ENCODE measurements at regions not wholly inside any gene's neighbourhood (a gene's known extent, or its start where the extent isn't known, plus 50 kb on each side); places are given as distances from the start of the nearest gene placed in this dataset.

DNA sequence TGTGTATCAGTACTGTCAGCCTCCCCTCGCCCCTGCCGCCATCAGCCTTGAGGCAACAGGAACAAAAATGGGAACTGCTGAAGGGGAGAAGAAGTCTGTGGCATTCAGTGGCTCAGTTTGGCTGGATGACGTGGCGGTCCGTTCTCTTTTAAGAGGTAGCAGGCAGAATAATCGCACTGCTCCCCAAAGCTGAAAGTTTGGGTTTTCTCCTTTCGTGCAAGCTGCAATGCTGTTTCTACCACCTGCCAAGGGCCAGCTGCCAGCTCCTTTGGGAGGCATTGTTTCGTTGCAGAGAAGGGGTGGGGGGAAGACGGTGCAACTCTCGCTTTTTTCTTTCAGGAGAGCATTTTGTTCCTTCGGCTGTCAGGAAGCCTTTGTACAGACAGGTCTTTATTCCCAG is 369.6 kb upstream of the RORA start:
- no peak for DNase-seq (ENCODE audit: low read depth, low spot score)
- H3K4me3 ChIP-seq (ENCODE audit: low read depth, low read length) = no peak overlapping the region

DNA sequence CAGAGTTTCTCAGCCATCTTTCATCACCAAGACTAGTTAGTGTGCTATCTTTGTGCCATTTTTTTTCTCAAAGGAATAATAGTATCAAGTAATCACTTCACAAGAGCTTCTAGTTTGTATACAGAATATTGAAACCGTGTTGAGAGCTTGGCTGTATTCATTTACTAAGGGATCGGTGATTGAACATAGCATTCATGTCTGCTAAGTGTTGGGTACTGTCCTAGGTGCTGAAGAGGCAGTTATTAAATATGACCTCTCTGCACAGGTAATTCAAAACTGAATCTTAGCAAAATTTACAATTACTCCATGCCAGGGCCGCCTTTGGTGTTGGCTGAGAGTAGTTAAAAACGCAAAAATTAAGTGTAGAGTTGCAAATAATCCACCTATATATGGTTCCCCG is 355.3 kb upstream of the RORA start:
- in situ Hi-C loops (cut with HindIII; ENCODE audit: low sequenced_read_pairs) = no loop called here
- peak; percentile 5 for DNase-seq (ENCODE audit: low read depth, low spot score)
- TF ChIP-seq, protein P1, sequence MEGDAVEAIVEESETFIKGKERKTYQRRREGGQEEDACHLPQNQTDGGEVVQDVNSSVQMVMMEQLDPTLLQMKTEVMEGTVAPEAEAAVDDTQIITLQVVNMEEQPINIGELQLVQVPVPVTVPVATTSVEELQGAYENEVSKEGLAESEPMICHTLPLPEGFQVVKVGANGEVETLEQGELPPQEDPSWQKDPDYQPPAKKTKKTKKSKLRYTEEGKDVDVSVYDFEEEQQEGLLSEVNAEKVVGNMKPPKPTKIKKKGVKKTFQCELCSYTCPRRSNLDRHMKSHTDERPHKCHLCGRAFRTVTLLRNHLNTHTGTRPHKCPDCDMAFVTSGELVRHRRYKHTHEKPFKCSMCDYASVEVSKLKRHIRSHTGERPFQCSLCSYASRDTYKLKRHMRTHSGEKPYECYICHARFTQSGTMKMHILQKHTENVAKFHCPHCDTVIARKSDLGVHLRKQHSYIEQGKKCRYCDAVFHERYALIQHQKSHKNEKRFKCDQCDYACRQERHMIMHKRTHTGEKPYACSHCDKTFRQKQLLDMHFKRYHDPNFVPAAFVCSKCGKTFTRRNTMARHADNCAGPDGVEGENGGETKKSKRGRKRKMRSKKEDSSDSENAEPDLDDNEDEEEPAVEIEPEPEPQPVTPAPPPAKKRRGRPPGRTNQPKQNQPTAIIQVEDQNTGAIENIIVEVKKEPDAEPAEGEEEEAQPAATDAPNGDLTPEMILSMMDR (IDR thresholded peaks at IDR 0.05; ENCODE audit: low read depth, low read length) = no peak
- H3K4me3 ChIP-seq (ENCODE audit: low read depth, low read length) = no peak overlapping the region

More for the DNA sequence above, 369.6 kb upstream of the RORA start:
- TF ChIP-seq, protein P1 (IDR thresholded peaks at IDR 0.05; ENCODE audit: low read depth, low read length) = no peak
- in situ Hi-C loops (cut with HindIII; ENCODE audit: low sequenced_read_pairs) = no loop called here

DNA sequence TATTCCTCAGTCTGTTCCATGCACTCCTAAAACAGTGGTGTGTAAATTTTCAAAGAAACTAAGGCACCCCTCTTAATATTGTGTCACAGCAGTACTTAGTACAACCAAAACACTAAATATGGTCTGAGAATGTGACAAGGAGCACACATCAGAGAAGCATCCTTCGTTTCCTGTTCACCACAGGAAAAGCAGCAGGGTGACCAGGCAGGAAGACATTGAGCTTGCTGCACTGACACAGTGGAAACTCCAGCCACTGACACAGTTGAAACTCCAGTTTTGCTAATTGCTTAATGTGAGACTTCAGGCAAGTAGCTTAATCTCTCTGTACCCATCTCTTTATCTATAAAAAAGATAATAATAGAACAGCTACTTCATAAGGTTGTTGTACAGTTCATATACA is 353.0 kb upstream of the RORA start:
- in situ Hi-C loops (cut with HindIII; ENCODE audit: low sequenced_read_pairs) = no loop called here
- no peak overlapping the region for H3K4me3 ChIP-seq (ENCODE audit: low read depth, low read length)
- TF ChIP-seq, protein P1 (IDR thresholded peaks at IDR 0.05; ENCODE audit: low read depth, low read length) = no peak
- no peak for DNase-seq (ENCODE audit: low read depth, low spot score)

DNA sequence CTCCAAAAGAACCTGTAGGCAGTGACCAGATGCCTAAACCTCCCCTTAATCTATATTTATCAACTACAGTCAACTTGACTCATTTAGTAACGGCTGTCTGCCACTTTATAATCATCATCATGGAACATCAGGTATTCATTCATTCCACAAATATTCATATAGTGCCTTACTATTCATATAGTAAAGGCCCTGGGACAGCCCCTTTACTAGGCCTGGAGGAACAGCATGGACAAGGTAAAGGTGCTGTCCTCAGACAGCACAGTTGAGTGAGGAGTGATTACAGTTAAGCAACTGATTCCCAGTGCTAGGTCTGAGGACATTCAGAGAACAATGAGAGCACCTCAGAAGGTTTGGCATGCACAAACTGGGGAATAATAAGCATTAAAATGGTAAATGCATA is 346.5 kb upstream of the RORA start:
- no peak overlapping the region for H3K4me3 ChIP-seq (ENCODE audit: low read depth, low read length)
- in situ Hi-C loops (cut with HindIII; ENCODE audit: low sequenced_read_pairs) = no loop called here
- TF ChIP-seq, protein P1 (IDR thresholded peaks at IDR 0.05; ENCODE audit: low read depth, low read length) = no peak
- DNase-seq (ENCODE audit: low read depth, low spot score) = no peak

DNA sequence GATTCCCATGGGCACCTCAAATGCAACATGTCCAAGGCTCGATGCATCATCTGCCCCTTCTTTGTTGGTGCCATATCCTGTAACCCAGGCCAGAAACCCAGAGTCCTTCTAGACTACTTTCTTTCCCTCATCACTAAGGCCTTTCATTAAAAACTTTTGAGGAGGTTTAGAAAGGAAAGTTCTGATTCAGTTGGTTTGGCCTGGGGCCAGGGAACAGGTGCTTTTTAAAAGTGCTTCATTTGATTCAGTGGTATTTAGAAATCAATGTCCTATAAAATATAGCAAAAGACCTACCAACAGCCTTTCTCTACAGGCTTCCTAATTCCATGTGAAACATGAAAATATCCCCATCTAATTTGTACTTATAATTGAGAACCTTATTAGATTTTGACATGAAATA is 341.9 kb upstream of the RORA start:
- no peak for DNase-seq (ENCODE audit: low read depth, low spot score)
- no peak overlapping the region for H3K4me3 ChIP-seq (ENCODE audit: low read depth, low read length)
- TF ChIP-seq, protein P1 (IDR thresholded peaks at IDR 0.05; ENCODE audit: low read depth, low read length) = no peak
- in situ Hi-C loops (cut with HindIII; ENCODE audit: low sequenced_read_pairs) = no loop called here

DNA sequence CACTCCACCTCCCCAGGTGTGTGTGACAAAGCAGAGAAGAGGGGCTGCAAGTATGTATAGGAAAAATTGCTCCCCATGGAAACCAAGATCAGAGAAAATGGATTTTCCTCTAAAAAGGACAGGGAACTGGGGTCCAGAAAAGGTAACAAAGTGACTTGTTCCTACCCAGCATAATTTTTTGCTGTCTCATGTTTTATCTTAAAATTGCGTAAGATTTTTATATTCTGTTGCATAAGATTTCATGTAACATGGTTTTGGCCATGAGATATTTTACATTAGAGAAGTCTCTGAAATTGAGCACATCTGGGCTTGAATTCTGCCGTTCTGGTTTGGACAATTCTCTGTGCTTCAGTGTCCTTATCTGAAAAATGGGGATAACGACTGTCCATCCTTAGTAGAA is 335.7 kb upstream of the RORA start:
- no peak overlapping the region for H3K4me3 ChIP-seq (ENCODE audit: low read depth, low read length)
- TF ChIP-seq, protein P1 (IDR thresholded peaks at IDR 0.05; ENCODE audit: low read depth, low read length) = no peak
- in situ Hi-C loops (cut with HindIII; ENCODE audit: low sequenced_read_pairs) = no loop called here
- no peak for DNase-seq (ENCODE audit: low read depth, low spot score)

Measured in astrocyte of the spinal cord (primary cell).